Liver (tissue), 8 donors: ENCODE measurements at regions not wholly inside any gene's neighbourhood (a gene's known extent, or its start where the extent isn't known, plus 50 kb on each side); places are given as distances from the start of the nearest gene placed in this dataset.

ENCODE experiments used
- DNase-seq: peaks from one replicate; pipeline ENCODE4 v3.0.0-alpha.2; 2017; ENCODE audit warnings: low spot score
- H3K27ac ChIP-seq, 2 donors: one replicate each; pipeline ENCODE4 v1.7.0; 2013; ENCODE audit warnings: inconsistent platforms in 2 of 2, low read length in 2 of 2, control low read depth in 1 of 2, low read depth in 1 of 2, mild to moderate bottlenecking in 1 of 2
- H3K27me3 ChIP-seq, 4 donors: one replicate each; pipeline versions ENCODE4 v1.6.1 to v1.7.0; 2013; ENCODE audit warnings: low read length in 3 of 4, inconsistent platforms in 1 of 4, mild to moderate bottlenecking in 1 of 4, moderate library complexity in 1 of 4; ENCODE audit not compliant: control insufficient read depth in 4 of 4, insufficient read depth in 4 of 4
- H3K36me3 ChIP-seq, 4 donors: one replicate each; pipeline versions ENCODE4 v1.6.1 to v1.7.0; 2013; ENCODE audit warnings: low read length in 3 of 4, mild to moderate bottlenecking in 3 of 4, low read depth in 1 of 4, moderate library complexity in 1 of 4; ENCODE audit not compliant: control insufficient read depth in 4 of 4, insufficient read depth in 3 of 4
- H3K4me1 ChIP-seq, 4 donors: one replicate each; pipeline versions ENCODE4 v1.6.1 to v1.7.0; 2013; ENCODE audit warnings: low read length in 3 of 4, mild to moderate bottlenecking in 3 of 4, moderate library complexity in 1 of 4; ENCODE audit not compliant: control insufficient read depth in 4 of 4, insufficient read depth in 4 of 4
- H3K4me3 ChIP-seq, 3 donors: one replicate each; pipeline versions ENCODE4 v1.6.1 to v1.7.0; 2013; ENCODE audit warnings: low read length in 3 of 3, control low read depth in 1 of 3, low read depth in 1 of 3, mild to moderate bottlenecking in 1 of 3
- H3K9ac ChIP-seq, 2 donors: one replicate each; pipeline ENCODE4 v1.7.0; 2013; ENCODE audit warnings: low read length in 2 of 2, mild to moderate bottlenecking in 2 of 2, moderate library complexity in 2 of 2, control low read depth in 1 of 2, low read depth in 1 of 2
- H3K9me3 ChIP-seq, 4 donors: one replicate each; pipeline versions ENCODE4 v1.6.1 to v1.7.0; 2013; ENCODE audit warnings: low read length in 3 of 4; ENCODE audit not compliant: control insufficient read depth in 4 of 4
- CTCF ChIP-seq: fragments of 150-350 bp; IDR thresholded peaks from 2 replicates; pipeline ENCODE4 v1.5.1; 2017; ENCODE audit warnings: improper control_type of control experiment, low read depth, low read length; ENCODE audit not compliant: missing input control
- EGR1 ChIP-seq, 2 donors: IDR thresholded peaks; 2 replicates each; pipeline ENCODE4 v1.6.1; 2016 to 2018; ENCODE audit warnings: antibody characterized with exemption in 2 of 2, low read depth in 2 of 2
- FOXA1 ChIP-seq: IDR thresholded peaks from 2 replicates; pipeline ENCODE4 v1.6.1; 2016; ENCODE audit warnings: antibody characterized with exemption
- FOXA2 ChIP-seq: IDR thresholded peaks from 2 replicates; pipeline ENCODE4 v1.6.1; 2016; ENCODE audit warnings: antibody characterized with exemption
- GABPA ChIP-seq, 2 donors: IDR thresholded peaks in 1 of 2; conservative IDR thresholded peaks in 1 of 2; 2 replicates each; pipeline ENCODE4 v1.6.1; 2016; ENCODE audit warnings: antibody characterized with exemption in 2 of 2, mild to moderate bottlenecking in 1 of 2, moderate library complexity in 1 of 2
- HNF4A ChIP-seq, 2 donors: conservative IDR thresholded peaks; 2 replicates each; pipeline ENCODE4 v1.6.1; 2016; ENCODE audit warnings: antibody characterized with exemption in 2 of 2, mild to moderate bottlenecking in 2 of 2
- HNF4G ChIP-seq: IDR thresholded peaks from 2 replicates; pipeline ENCODE4 v1.6.1; 2016; ENCODE audit warnings: antibody characterized with exemption
- JUND ChIP-seq, 2 donors: IDR thresholded peaks; 2 replicates each; pipeline ENCODE4 v1.6.1; 2016; ENCODE audit warnings: antibody characterized with exemption in 2 of 2
- MAX ChIP-seq: IDR thresholded peaks from 2 replicates; pipeline ENCODE4 v1.6.1; 2016; ENCODE audit warnings: antibody characterized with exemption
- NR2F2 ChIP-seq: IDR thresholded peaks from 2 replicates; pipeline ENCODE4 v1.6.1; 2016; ENCODE audit warnings: antibody characterized with exemption
- REST ChIP-seq: IDR thresholded peaks from 2 replicates; pipeline ENCODE4 v1.6.1; 2016; ENCODE audit warnings: antibody characterized with exemption, mild to moderate bottlenecking
- SP1 ChIP-seq: IDR thresholded peaks from 2 replicates; pipeline ENCODE4 v1.6.1; 2018; ENCODE audit warnings: antibody characterized with exemption, mild to moderate bottlenecking
- TAF1 ChIP-seq: conservative IDR thresholded peaks from 2 replicates; pipeline ENCODE4 v1.6.1; 2016; ENCODE audit warnings: antibody characterized with exemption, mild to moderate bottlenecking
- YY1 ChIP-seq: IDR thresholded peaks from 2 replicates; pipeline ENCODE4 v1.6.1; 2016; ENCODE audit warnings: antibody characterized with exemption, mild to moderate bottlenecking
- ZBTB33 ChIP-seq: IDR thresholded peaks from 2 replicates; pipeline ENCODE4 v1.6.1; 2016; ENCODE audit warnings: antibody characterized with exemption
- WGBS: extraction: QIAGEN DNeasy Blood & Tissue Kit; methylation state at CpG from one replicate; pipeline ENCODE4 v1.1.7; 2013; 5-methylcytosine and 5-hydroxymethylcytosine counted together
- donor health status: healthy.
- donor health status: healthy.
- donor health status: healthy.
- donor health status: healthy.
- donor health status: healthy.

- Histone ChIP-seq H3K4me1 (no peaks in the 10 kb centered on the region), H3K27me3 (no peaks in the 10 kb centered on the region), H3K4me3 (no peak overlapping the region), H3K9me3 (no peaks in the 10 kb centered on the region), H3K36me3 (no peaks in the 10 kb centered on the region), H3K27ac (no peak overlapping the region), H3K9ac (no peak overlapping the region)
- no peak for TF ChIP-seq ZBTB33
- no peak for TF ChIP-seq HNF4G
- TF ChIP-seq FOXA1 = no peak
- no peak for TF ChIP-seq FOXA2
- TF ChIP-seq SP1 = no peak
- no peak for TF ChIP-seq GABPA (IDR thresholded peaks at IDR 0.05 in 1 of 2, conservative IDR thresholded peaks at IDR 0.05 in 1 of 2)
- no peak for TF ChIP-seq EGR1 (IDR thresholded peaks at IDR 0.05; ENCODE audit: low read depth in 2 of 2)
- TF ChIP-seq MAX = no peak
- TF ChIP-seq TAF1 = no peak
- no peak for TF ChIP-seq YY1
- no peak for DNase-seq
- WGBS = 79% methylated on average over 1 of the region's 1 CpG
Observed at GRCh38 chr7:84677117-84677732, 482.6 kb upstream of the SEMA3A start.

- Histone ChIP-seq H3K9ac (no peak overlapping the region), H3K27me3 (no peaks in the 10 kb centered on the region), H3K36me3 (no peaks in the 10 kb centered on the region), H3K4me1 (no peaks in the 10 kb centered on the region), H3K27ac (no peak overlapping the region), H3K9me3 (no peaks in the 10 kb centered on the region), H3K4me3 (no peak overlapping the region)
- DNase-seq = no peak
- TF ChIP-seq TAF1 (no peak), YY1 (no peak), ZBTB33 (no peak), NR2F2 (no peak), JUND (IDR thresholded peaks at IDR 0.05) (no peak), GABPA (IDR thresholded peaks at IDR 0.05 in 1 of 2, conservative IDR thresholded peaks at IDR 0.05 in 1 of 2) (no peak), HNF4A (conservative IDR thresholded peaks at IDR 0.05) (no peak), CTCF (no peak), REST (no peak), FOXA1 (no peak), MAX (no peak), SP1 (no peak), HNF4G (no peak)
- 63% methylated on average over 4 of the region's 4 CpGs for WGBS
Observed at GRCh38 chr7:84675633-84676034, 481.0 kb upstream of the SEMA3A start.
